Posterior cingulate gyrus (tissue), 11 donors: ENCODE measurements at regions not wholly inside any gene's neighbourhood (a gene's known extent, or its start where the extent isn't known, plus 50 kb on each side); places are given as distances from the start of the nearest gene placed in this dataset.

Source experiments
- DNase-seq, 10 donors: peaks; one replicate each; pipeline versions ENCODE4 v3.0.0 to v3.0.0-alpha.2; 2020 to 2021; ENCODE audit warnings: mixed read lengths in 3 of 10
- intact Hi-C: fragments of 100-400 bp; cut with DNase I; formaldehyde crosslinking; loops from one replicate; pipeline ENCODE4 v1.15.1; 2023

DNA sequence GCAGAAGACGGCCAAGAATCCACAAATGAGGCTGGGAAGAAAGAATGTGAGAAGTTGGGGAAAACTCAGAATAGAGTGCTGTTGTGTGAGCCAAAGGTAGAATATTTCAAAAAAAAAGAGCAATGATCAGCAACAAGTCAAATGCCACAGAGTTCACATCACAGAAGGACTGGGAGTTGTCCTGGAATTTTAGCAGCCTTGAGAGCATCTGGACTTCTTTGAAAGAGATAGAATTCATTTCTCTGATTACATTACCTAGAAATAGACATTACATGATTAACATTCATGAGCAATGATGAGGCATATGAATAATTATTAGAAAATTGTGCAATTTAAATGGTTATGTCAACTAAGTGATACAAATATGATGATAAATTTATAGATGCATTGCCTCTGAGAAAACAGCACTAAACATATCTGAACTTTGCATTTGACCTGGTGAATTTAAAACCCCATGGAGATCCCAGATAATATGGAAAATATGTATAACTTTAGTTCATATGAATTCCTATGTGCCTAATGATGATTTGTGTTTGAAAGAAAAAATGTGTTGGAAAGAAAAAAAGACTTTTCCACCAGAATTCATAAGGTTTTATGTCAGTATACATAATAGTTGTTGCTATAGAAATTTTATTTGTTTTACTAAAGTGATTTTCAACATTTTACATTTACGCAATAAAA lies 186.2 kb downstream of the POSTN start:
- no peak for DNase-seq
- intact Hi-C loops = no loop called here

DNA sequence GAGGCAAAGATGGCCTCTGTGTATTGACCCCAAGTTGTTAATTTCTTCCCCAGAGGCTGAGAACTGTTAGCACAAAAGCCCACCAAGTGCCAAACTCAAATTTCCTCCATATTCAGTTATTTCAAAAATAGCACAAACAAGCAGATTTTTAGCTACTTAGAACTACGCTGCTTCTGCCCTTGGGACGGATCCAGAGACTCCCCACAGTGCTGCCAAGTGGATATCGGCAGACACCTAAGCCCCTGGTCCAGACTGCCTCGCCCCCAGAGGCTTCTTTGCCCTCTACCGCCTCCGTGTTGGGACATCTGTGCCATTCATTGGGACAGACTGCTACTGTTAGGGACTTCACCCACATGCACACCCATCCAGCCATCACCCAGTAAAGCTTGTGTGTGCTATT lies 188.3 kb downstream of the POSTN start:
- intact Hi-C loops = no loop called here
- DNase-seq = no peak

DNA sequence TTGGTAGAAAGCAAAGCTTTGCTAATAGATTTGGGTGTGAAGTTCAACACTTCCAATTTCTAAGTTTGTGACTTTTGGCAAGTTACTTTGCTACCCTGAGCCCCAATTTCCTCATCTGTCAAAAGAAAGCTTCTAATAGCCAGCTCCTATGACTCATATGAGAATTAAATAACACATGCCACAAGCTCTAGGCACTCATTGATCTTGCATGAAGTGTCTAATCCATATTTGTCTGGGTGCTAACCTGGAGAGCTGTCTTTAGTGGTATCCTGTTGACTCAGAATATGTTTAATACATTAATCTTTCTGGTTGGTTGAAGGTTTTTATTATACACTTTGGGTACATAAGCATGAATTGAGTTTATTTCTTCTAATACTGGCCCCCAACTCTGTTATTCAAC lies 188.8 kb downstream of the POSTN start:
- intact Hi-C loops = no loop called here
- DNase-seq = no peak

DNA sequence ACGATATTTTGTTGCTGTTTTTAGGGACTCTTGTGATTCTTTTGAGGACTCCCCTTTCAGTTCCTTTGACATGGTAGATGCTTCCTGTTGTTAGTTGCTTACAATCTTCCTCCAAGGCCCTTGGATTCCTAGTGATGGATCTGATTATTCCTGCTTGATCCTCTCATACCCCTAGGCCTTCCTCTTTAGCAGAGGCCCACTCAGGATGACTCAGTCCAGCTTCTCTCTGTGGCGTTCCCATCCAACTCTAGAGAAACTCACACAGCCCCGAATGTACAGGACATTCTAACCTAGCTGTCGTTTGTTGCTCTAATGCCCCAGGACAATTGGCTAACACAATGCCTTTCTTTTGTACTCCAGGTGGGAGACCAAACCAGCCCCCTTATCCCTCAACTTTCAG lies 191.4 kb downstream of the POSTN start:
- intact Hi-C loops = no loop called here
- DNase-seq = no peak

DNA sequence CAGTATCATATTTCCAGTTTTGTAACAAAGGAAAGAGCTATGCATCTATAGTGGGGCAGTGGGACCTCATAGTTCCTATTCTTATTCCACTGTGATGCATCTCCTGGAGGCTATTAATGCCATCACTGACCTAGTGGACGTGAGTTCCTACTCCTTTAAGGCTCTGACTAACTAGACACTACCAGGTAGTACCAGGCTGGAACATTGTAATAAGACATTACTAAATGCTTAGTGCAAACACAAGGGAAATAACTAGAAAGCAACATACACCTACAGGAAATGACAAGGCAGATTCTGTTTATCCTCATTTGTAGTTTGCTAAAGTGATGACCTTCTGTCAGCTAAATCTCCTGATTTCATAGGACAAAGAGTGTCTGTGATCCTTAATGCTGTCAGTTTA lies 192.5 kb downstream of the POSTN start:
- intact Hi-C loops = no loop called here
- no peak for DNase-seq

DNA sequence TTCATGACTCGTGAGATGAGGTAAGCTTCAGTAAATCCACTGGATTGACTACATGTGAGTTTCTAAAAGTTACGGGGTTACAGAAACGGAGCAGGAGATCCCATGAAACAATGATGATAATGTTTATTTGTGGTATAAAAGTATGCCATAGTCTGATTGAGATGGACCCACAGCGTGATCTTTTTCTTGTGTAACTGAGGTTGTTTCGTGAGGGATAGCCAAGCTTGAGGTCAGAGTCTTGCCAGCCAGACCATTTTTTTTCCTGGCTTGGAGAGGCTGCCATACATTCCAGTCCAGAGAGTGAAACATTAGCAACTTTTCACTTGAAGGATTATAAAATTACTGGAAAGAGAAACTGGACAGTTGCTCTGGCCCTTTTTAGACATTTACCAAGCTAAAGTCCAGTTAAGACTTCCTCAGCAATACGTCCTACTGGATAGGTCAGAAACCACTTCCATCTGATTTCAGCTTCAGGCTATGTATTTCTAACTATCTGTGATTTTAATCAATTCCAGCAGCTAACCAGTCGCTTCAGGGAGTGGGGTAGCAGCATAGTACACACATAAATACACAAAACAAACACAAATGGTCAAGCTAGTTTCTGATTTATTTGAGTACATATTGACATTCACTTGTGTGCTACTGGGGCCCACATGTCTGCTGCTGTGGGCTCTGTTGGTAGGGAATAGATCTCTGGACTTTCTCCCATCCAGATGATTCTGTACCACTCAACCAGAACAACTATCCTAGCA lies 194.6 kb downstream of the POSTN start:
- no peak for DNase-seq
- intact Hi-C loops = no loop called here

DNA sequence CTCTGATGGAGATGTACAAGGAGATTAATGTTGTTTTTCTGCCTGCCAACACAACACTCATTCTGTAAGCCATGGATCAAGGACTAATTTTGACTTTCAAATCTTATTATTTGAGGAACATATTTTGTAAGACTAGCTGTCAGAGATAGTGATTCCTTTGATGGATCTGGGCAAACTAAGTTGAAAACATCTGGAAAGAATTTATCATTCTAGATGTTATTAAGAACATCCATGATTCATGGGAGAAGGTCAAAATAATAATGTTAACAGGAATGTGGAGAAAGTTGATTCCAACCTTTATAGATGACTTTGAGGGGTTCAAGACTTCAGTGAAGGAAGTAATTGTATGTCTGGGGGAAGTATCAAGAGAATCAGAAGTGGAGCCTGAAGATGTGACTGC lies 196.8 kb downstream of the POSTN start:
- intact Hi-C loops = no loop called here
- no peak for DNase-seq

DNA sequence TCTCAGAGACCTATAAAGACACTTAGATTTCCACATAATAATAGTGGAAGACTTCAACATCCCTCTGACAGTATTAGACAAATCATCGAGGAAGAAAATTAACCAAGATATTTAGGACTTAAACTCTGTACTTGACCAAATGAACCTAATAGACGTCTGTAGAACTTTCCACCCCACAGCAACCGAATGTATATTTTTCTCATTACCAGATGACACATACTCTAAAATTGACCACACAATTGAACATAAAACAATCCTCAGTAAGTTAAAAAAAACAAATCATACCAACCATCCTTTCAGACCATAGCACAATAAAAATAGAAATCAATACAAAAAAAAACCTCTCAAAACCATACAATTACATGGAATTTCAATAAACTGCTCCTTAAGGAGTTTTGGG lies 201.0 kb downstream of the POSTN start:
- no peak for DNase-seq
- intact Hi-C loops = no loop called here

DNA sequence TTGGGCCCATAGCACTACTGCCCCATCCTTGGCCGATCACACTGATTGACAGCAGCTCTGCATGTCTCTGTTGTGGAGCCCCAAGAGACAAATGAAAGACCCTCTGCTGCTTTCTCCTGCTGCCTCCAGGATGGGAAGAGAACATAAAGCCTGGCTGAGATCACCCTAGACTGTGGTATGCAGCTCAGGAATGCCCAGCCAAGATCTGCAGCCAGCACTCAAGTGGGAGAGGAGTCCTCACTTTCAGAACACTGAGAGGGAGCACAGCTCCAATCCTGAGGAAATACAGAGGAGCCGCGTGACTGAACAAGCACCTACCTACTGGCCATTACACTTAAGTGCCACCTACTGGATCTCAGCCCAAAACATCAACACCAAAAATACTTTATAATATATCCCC lies 203.0 kb downstream of the POSTN start:
- peak in 1 of 10 donors; percentile 47 for DNase-seq
- intact Hi-C loops = no loop called here

DNA sequence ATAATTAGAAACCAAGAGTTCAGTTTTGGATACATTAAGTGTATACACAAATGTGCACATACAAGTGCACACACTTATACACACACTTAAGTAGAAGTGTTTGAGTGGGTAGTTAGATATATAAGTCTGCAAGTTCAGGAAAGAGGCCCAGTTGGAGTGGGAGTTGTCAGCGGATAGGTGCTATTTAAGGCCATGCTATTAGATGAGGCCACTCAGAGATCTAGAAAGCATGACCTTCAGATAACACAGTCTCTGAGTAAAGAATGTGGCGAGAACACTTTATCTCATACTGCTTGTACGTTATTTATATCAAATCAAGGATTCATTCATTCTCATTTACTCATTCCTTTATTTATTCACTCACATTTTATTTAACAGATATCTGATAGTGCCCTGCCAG lies 206.2 kb downstream of the POSTN start:
- intact Hi-C loops = no loop called here
- no peak for DNase-seq

DNA sequence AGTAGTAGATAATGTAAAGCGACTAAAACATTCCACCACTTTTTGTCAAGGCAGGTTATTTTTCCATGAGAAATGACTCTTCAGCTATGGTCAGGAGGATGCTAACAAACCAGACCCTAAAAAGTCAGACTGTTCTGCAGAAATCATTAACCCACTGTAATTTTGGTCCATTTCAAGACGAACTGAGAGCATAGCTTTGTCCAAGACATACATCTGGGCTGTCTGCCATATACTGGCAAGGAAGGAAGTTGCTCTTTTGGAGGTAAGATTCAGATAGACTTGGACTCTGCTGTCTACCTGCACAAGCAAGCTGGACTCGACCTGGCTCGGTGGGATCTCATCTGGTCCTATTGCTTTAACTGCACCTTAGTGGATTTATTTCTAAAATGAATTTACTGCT lies 207.8 kb downstream of the POSTN start:
- intact Hi-C loops = no loop called here
- DNase-seq = no peak

DNA sequence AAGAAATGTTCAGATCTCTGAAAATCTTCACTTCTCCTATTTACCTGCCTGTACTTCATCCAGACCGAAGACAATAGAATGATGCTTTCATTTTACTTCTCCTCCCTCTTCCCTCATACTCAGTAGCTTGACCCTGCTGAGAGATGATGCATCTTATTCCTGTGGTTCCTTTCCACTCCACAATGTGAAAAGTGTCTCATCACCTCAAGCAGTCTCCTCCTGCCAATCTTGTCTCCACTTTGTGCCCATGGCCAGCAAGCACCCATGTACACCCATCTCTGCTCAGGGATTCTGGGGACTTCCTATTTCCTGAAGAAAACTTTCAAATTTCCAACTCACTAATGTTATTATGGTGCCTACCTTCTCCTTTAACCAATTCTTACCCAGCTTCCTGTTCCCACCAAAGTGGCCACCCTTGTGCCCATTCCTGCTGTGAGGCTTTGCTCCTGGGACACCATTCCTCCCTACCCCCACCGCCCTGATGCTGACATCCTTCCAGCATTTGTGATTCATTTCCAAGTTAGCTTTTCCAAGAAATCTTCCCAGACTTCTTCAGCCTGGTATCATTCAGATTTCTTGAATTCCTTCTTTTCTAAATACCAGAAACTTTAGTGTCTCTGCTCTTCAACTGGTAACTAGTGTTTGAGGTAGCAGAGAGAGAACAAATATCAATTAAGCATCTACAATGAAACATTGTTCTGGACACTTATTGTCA lies 212.5 kb downstream of the POSTN start:
- intact Hi-C loops = no loop called here
- no peak for DNase-seq

DNA sequence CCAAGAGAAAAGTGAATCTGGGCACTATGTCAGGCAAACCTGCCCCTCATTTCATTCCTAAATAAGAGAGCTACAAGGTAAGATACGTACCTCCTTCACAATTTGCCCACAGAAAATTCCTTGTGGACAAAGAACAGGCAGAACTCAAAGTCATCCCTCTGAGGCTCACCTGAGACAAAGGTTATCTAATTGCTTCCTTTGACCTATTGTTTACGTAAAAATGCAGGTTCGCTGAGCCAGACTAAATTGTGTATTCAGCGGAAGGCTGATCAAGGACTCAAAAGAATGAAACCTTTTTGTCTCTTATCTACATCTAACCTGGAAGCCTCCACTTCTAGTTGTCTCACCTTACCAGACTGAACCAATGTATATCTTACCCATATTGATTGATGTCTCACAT lies 213.3 kb downstream of the POSTN start:
- intact Hi-C loops = no loop called here
- DNase-seq = no peak

DNA sequence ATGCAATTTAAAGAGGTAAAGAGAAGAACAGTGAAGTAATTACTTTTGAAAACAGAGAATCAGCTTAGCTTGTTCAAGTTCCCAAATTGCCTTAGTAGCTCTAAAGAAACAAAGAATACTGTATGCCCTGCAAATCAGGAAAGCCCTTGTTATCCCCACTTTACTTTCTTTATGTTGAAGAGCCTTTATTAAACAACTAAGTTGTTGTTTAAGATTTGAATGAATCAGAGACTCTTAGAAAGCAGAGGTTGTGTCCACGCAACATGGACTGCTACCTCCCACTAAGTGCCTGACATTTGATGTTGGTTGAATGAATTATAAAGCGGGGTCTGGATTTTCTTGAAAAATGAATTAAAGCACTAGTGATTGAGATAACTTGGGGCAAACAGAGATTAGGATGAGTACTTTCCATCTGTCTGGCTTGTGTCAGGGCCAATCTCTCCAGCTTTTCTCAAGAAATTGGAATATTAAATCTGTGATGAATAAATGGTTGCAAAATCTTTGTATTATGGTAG lies 214.7 kb downstream of the POSTN start:
- intact Hi-C loops = no loop called here
- DNase-seq = no peak

DNA sequence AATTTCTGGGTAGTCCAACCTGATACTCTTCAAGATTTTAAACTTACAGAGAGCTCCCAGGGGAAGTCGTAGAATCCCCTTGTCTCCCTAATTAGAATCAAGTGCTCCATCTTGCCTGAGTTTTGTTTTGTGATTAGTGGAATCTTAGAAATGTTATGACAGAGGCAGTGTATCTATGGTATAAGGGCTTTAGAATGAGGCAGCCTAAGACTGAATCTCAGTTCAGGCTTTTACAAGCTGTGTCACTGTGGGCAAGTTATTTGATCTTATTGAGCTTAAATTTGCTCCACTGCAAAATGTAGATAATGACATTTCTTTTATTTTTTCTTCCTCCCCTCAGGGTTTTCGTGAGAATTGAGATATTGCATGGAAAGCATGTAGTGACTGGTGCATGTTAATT lies 215.5 kb downstream of the POSTN start:
- no peak for DNase-seq
- intact Hi-C loops = no loop called here

DNA sequence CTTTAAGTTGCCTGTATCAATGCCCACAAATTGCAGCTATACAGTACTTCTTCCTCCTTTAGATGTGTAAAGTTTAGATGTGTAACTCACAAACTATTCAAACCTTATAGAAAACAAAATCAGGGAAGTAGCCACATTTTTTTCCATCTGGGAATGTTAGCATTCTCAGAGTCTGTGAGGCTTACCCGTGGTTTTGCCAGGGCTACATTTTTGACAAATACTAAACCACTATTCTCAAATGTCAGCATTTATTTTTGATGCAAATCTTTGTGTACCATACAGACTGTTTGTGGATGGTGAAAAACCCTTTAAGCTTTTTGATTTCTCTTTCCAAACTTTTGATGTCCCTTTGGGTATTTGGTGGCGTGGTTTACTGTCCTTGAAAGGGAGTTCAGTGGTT lies 216.4 kb downstream of the POSTN start:
- no peak for DNase-seq
- intact Hi-C loops = no loop called here

DNA sequence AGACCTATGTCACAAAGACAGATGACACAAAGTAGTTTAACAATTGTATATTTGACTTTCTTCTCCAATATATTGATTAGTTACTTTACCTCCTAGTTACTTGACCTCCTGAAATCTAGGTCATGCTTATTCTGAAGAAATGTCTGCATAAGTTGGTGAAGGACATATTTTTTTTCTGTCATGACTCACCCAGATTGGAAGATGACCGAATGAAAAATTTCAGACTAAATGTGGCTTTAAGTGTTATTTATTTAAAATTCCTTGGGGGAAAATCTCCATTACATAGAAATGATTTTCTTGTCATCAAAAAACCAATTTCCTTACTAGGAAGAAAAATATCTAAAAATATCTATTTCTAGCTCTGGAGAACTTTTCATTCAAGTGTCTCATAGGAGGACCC lies 217.1 kb downstream of the POSTN start:
- intact Hi-C loops = no loop called here

DNA sequence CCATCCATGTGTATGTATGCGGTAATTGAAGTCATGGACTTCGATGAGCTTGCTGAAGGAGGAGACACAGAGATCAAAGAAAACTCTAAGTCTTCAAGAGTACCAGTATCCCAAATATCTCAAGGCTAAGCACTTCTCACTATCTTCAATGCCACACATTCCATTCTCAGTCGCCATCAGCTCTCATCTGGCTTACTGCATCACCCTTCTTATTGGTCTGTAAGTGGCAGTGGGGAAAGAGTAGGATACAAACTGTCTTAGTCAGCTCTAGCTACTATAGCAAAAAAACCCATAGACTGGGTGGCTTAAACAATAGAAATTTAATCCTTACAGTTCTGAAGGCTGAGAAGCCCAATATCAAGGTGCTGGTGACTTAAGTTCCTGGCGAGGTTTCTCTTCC lies 218.7 kb downstream of the POSTN start:
- intact Hi-C loops = no loop called here
- DNase-seq = no peak

More for the DNA sequence above, 217.1 kb downstream of the POSTN start:
- no peak for DNase-seq

DNA sequence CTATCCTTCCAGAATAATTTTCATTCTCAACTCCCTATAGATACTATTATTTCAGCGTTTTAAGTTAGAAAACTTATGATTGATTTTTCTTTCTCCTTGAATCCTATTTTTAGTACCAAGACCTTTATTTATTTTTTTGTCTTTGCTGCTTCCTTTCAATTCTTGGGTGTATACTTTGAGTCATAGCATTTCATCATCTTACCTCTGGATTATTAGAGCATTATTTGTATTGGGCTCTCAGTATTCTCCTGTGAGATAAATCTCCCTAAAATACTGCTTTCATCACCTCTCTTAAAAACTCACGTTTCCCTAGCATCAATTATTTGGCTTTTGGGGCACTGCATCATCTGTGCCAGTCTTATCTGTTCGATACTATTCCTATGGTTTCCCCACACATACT lies 222.8 kb downstream of the POSTN start:
- DNase-seq = no peak
- intact Hi-C loops = no loop called here

DNA sequence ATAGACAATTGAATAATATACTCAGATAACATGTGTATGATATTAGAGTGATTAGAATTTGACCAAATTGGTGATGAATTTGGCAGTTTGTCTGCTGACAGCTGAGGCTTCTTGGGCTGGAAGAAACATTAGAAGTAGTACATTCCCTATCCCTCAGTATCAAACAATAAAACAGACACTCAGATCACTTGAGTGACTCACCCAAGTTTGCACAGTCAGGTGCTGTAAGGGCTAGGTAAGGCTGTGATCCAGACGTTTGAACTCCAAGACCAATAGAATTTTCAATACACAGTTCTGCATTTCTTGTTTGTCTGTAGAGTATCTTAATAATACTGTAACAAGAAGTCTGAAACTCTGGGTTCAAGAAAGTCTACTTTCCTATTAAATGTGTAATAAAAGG lies 223.5 kb downstream of the POSTN start:
- intact Hi-C loops = no loop called here

DNA sequence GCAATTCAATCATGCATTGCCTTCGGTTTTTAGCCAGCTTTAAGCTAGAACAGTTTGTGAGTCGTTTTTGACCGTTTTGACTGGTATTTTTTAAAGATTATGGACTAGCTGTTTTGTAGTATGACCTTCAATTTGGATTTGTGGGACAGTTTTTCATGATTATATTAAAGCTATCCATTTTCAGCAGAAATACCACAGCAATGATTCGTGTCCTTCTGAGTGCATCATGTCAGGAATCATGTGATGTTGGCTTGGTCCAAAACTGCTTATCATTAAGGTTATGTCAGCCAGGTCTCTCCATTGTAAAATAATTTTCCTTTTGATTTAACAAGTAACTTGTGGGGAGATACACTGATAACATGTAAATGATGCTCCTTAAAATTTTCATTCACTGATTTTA lies 229.0 kb downstream of the POSTN start:
- no peak for DNase-seq
- intact Hi-C loops = no loop called here

More for the DNA sequence above, 223.5 kb downstream of the POSTN start:
- no peak for DNase-seq

DNA sequence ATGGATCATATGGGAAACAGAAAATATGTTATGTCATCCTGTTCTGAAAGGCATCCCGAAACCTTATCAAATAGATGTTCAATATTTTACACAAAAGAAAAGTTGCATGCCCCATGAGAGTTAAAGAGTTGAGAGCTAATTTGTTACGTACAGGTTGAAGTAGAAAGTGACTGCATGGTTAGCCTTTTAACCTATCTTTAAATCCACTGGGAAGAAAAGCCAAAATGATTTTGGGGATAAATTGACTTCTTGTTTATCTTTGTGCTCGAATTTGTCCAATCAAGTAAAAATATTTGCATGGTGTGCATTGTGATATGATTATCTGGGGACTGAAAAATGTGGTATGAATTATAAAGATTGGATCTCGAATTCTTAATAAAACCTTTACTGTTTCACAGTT lies 230.1 kb downstream of the POSTN start:
- intact Hi-C loops = no loop called here
- no peak for DNase-seq
